Prostate gland (tissue), 2 donors: ENCODE measurements at regions not wholly inside any gene's neighbourhood (a gene's known extent, or its start where the extent isn't known, plus 50 kb on each side); places are given as distances from the start of the nearest gene placed in this dataset.

Experiments used
- POLR2A ChIP-seq: fragments of 450-650 bp; IDR thresholded peaks from one replicate; pipeline ENCODE4 v1.6.1; 2016; ENCODE audit warnings: antibody characterized with exemption, mild to moderate bottlenecking
- TF ChIP-seq, protein P1 (sequence below), 4 experiments: fragments of 200-600 bp in 2 of 4; fragments of 450-650 bp in 2 of 4; sonication (generic) in 2 of 4; IDR thresholded peaks; 1 replicate in 3 of 4; 2 replicates in 1 of 4; pipeline ENCODE4 v1.5.1; 2016 to 2019; ENCODE audit warnings: antibody characterized with exemption in 4 of 4, mild to moderate bottlenecking in 2 of 4, moderate library complexity in 2 of 4

DNA sequence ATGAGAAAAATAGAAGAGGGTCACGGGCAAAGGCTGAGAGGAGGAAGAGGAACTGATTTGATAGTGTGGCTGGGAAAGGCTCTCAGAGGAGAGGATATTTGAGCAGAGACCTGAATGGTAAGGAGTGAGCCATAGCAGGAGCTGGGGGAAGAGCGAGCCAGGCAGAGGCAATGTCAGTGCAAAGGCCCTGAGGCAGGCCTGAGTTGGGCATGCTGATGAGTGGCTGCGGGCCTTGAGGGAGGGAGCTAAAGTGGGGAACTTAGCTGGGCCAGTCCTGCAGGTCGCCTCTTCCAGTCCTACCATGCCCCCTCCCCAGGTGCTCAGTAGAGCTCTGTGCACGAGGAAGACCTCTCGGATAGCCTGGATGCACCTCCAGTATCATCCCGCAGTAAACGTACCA is 55.4 kb upstream of the FGFR2 start:
- no peak for TF ChIP-seq POLR2A
- TF ChIP-seq, protein P1, sequence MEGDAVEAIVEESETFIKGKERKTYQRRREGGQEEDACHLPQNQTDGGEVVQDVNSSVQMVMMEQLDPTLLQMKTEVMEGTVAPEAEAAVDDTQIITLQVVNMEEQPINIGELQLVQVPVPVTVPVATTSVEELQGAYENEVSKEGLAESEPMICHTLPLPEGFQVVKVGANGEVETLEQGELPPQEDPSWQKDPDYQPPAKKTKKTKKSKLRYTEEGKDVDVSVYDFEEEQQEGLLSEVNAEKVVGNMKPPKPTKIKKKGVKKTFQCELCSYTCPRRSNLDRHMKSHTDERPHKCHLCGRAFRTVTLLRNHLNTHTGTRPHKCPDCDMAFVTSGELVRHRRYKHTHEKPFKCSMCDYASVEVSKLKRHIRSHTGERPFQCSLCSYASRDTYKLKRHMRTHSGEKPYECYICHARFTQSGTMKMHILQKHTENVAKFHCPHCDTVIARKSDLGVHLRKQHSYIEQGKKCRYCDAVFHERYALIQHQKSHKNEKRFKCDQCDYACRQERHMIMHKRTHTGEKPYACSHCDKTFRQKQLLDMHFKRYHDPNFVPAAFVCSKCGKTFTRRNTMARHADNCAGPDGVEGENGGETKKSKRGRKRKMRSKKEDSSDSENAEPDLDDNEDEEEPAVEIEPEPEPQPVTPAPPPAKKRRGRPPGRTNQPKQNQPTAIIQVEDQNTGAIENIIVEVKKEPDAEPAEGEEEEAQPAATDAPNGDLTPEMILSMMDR (IDR thresholded peaks at IDR 0.05) = no peak
